Neural cell (in vitro differentiated cells): ENCODE measurements at regions not wholly inside any gene's neighbourhood (a gene's known extent, or its start where the extent isn't known, plus 50 kb on each side); places are given as distances from the start of the nearest gene placed in this dataset.

Source experiments
- CTCF ChIP-seq: fragments of 450-650 bp; IDR thresholded peaks from 2 replicates; pipeline ENCODE4 v1.5.1; 2014; ENCODE audit warnings: antibody characterized with exemption, mild to moderate bottlenecking, moderate library complexity; ENCODE audit not compliant: poor library complexity, severe bottlenecking
- RAD21 ChIP-seq: fragments of 450-650 bp; conservative IDR thresholded peaks from 2 replicates; pipeline ENCODE4 v1.6.1; 2014; ENCODE audit warnings: antibody characterized with exemption, mild to moderate bottlenecking, moderate library complexity

GRCh38 chr5:175803736-175804454, 67.5 kb upstream of the CPLX2 start:
- TF ChIP-seq CTCF (no peak), RAD21 (no peak)
